ENCODE measurements at regions not wholly inside any gene's neighbourhood (a gene's known extent, or its start where the extent isn't known, plus 50 kb on each side); places are given as distances from the start of the nearest gene placed in this dataset.

GRCh38 chr6:34615574-34616226, 59.6 kb upstream of the SPDEF start:
- H3K4me3 ChIP-seq (ENCODE audit: low read depth, low read length): no peak overlapping the region
- no peak for DNase-seq (ENCODE audit: low read depth)
- TF ChIP-seq, protein P1, sequence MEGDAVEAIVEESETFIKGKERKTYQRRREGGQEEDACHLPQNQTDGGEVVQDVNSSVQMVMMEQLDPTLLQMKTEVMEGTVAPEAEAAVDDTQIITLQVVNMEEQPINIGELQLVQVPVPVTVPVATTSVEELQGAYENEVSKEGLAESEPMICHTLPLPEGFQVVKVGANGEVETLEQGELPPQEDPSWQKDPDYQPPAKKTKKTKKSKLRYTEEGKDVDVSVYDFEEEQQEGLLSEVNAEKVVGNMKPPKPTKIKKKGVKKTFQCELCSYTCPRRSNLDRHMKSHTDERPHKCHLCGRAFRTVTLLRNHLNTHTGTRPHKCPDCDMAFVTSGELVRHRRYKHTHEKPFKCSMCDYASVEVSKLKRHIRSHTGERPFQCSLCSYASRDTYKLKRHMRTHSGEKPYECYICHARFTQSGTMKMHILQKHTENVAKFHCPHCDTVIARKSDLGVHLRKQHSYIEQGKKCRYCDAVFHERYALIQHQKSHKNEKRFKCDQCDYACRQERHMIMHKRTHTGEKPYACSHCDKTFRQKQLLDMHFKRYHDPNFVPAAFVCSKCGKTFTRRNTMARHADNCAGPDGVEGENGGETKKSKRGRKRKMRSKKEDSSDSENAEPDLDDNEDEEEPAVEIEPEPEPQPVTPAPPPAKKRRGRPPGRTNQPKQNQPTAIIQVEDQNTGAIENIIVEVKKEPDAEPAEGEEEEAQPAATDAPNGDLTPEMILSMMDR (IDR thresholded peaks at IDR 0.05; ENCODE audit: insufficient read depth, low read depth, low read length, missing control alignments): no peak

DNA sequence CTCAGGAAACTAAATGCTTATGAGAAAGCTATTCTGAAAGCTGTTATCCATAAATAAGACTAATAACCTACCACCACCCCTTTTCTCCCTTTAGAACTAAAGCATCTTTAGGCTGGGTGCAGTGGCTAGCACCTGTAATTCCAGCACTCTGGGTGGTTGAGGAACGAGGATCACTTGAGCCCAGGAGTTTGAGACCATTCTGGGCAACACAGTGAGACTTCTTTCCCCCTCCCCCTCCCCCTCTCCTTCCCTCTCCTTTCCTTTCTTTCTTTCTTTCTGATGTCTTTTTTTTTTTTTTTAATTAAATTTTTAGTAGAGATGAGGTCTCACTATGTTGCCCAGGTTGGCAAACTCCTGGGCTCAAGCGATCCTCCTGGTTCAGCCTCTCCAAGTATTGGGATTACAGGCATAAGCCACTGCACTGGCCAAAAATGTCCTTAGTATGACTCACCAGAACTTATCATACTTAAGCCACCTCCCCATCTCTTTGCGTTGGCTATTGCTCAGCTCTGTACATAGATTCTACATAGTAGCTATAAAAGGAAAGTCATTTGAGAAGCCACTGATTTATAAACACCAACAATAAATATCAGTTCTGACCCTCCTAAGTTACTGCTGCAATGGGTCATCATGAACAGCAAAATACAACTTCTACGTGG, 54.8 kb upstream of the SPDEF start:
- DNase-seq (ENCODE audit: low read depth): no peak
- TF ChIP-seq, protein P1 (IDR thresholded peaks at IDR 0.05; ENCODE audit: insufficient read depth, low read depth, low read length, missing control alignments): no peak
- no peak overlapping the region for H3K4me3 ChIP-seq (ENCODE audit: low read depth, low read length)

DNA sequence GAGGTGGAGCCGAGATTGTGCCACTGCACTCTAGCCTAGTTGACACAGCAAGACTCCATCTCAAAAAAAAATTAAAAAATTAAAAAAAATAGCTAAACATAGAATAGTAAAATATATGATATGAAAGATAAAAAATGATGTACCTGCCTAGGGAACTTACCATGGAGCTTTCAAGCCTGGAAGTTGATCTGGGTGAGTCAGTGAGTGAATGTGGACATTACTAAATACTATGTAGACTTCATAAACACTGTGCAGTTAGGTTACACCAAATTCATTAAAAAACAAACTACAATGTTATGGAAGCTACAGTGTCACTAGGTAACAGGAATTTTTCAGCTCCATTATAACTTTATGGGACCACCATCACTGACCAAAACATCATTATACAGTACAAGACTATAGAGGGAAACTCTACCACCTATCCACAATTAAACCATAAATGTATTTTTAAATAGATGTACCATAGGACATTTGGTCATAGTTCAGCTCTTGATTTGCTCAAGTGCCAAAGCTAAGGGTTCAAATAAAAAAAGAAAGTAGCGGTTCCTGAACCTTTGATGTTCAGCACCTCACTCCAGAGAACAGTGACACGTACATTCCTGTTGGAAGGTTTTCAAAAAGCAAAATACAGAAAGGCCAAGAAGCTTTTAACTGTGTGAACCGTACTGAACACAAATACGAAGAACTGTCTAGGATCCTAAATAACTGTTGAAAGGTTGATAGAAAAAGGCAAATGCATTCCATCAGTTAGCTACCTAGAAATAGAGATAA, 52.4 kb upstream of the SPDEF start:
- TF ChIP-seq, protein P1 (IDR thresholded peaks at IDR 0.05; ENCODE audit: insufficient read depth, low read depth, low read length, missing control alignments): no peak
- H3K4me3 ChIP-seq (ENCODE audit: low read depth, low read length): no peak overlapping the region
- DNase-seq (ENCODE audit: low read depth): no peak

DNA sequence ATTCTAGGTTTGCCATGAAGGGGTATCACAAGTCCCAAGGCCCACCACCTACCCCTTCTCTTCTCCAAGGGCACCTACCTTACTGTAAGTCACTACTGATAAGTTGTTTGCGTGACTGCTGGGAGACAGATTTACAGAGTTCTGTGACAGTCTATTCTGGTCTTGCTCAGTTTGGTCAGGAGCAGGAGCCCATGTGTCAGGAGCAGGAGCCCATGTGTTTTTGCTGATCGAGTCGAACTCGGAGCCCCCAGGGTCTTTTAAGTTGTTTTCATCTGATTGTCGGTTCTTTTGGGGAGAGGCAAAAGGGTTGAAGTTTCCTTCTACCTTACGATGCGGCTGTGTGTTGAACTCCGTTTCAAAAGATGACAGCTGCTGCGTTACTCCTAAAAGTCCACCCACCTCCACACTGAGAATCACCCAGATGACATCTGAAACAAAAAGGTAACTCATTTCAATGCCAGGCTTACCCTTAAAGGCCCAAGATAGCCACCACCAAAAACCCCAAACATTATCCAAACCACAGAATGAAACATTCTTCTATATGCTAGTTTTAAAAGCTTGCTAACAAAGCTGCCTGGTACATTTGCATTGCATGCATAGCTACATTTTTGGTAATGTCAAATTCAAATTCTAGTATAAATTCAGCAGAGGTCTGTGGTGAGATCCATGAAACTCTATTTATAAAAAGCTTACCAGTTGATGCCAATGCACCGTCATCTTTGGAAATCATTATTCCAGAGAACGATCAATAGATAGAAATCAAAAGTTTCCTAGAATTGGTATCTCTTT, 50.5 kb upstream of the SPDEF start:
- peak; percentile 53 for DNase-seq (ENCODE audit: low read depth)
- TF ChIP-seq, protein P1 (IDR thresholded peaks at IDR 0.05; ENCODE audit: insufficient read depth, low read depth, low read length, missing control alignments): no peak
- no peak overlapping the region for H3K4me3 ChIP-seq (ENCODE audit: low read depth, low read length)
